NOMO-1 (cell line): ENCODE measurements at regions not wholly inside any gene's neighbourhood (a gene's known extent, or its start where the extent isn't known, plus 50 kb on each side); places are given as distances from the start of the nearest gene placed in this dataset.

Experiments used
- DNase-seq, 2 experiments: peaks; one replicate each; lab custom pipeline; 2025; ENCODE audit not compliant: unreplicated experiment in 2 of 2; lab: John Stamatoyannopoulos, UW

GRCh38 chr7:8378349-8379019 is 54.9 kb upstream of the NXPH1 start:
- DNase-seq: no peak

- no peak for DNase-seq
Observed at GRCh38 chr7:8379264-8379663, 54.1 kb upstream of the NXPH1 start.

GRCh38 chr7:8380130-8380529 is 53.3 kb upstream of the NXPH1 start:
- no peak for DNase-seq

- no peak for DNase-seq
Observed at GRCh38 chr7:8382004-8382730, 51.2 kb upstream of the NXPH1 start.
